ENCODE measurements at regions not wholly inside any gene's neighbourhood (a gene's known extent, or its start where the extent isn't known, plus 50 kb on each side); places are given as distances from the start of the nearest gene placed in this dataset.

DNA sequence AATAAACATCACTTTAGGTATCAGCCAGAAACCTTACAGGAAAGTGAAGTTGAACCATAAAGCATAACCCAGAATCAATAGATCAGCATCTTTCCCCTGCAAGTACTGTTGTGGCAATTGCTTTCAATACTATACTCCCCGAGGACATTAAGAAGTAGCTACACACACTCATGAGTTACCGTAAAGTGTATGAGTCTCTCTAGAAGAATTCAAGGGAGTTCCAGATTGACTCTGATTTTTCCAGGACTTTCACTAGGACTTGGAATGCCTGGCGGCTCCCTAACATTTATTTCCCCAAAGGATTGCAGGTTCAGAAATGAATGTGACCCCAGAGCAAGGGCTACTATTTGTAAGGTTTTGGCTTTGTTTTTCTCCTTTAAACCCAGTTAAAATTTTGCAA lies 465.4 kb upstream of the MDGA2 start:
- in situ Hi-C loops (cut with MboI; ENCODE audit: low pct_unique_long_range_greater_than_20kb, low sequenced_read_pairs, unreplicated experiment), result no loop called here
- DNase-seq (ENCODE audit: low spot score), result no peak
- no peak for TF ChIP-seq CTCF (IDR thresholded peaks at IDR 0.05; ENCODE audit: extremely low read depth, insufficient read depth, missing control alignments)

GRCh38 chr14:48129472-48129871 lies 454.1 kb upstream of the MDGA2 start:
- no peak for DNase-seq (ENCODE audit: low spot score)
- in situ Hi-C loops (cut with MboI; ENCODE audit: low pct_unique_long_range_greater_than_20kb, low sequenced_read_pairs, unreplicated experiment), result no loop called here
- no peak for TF ChIP-seq CTCF (IDR thresholded peaks at IDR 0.05; ENCODE audit: extremely low read depth, insufficient read depth, missing control alignments)

DNA sequence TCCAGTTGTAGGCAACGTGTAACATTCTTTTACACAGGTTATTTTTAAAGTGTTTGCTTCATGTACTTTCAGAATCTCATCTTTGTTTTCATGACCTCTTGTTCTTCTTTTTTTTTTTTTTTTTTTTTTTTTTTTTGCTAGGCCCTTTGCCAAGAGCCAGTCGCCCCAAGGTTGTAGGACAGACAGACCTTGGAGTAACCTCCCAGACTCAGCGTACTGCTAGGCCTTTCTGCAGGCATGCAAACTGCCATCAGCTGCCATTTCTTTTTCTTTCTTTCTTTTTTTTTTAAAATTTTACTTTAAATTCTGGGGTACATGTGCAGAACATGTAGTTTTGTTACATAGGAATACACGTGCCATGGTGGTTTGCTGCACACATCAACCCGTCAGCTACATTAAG lies 452.3 kb upstream of the MDGA2 start:
- DNase-seq (ENCODE audit: low spot score), result no peak
- no peak for TF ChIP-seq CTCF (IDR thresholded peaks at IDR 0.05; ENCODE audit: extremely low read depth, insufficient read depth, missing control alignments)
- in situ Hi-C loops (cut with MboI; ENCODE audit: low pct_unique_long_range_greater_than_20kb, low sequenced_read_pairs, unreplicated experiment), result no loop called here

DNA sequence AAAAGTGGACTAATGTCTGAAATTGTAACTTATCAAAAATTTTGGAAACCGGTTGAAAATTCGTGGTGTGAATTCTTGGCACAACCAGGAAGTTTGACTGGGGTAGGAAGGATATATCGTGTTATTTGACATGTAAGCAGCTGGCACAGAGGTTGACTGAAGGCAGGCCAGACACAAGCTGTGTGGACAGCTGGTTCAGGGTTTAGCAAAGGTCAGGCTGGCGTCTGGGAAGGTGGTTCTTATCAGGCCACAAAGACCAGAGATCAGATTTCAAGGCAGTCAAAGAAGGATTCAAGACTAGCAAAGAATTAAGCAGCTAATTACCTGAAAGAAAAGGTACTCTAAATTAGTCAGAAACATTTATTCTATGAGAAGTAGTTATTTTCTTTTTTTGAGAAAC lies 450.2 kb upstream of the MDGA2 start:
- DNase-seq (ENCODE audit: low spot score), result no peak
- in situ Hi-C loops (cut with MboI; ENCODE audit: low pct_unique_long_range_greater_than_20kb, low sequenced_read_pairs, unreplicated experiment), result no loop called here
- no peak for TF ChIP-seq CTCF (IDR thresholded peaks at IDR 0.05; ENCODE audit: extremely low read depth, insufficient read depth, missing control alignments)

DNA sequence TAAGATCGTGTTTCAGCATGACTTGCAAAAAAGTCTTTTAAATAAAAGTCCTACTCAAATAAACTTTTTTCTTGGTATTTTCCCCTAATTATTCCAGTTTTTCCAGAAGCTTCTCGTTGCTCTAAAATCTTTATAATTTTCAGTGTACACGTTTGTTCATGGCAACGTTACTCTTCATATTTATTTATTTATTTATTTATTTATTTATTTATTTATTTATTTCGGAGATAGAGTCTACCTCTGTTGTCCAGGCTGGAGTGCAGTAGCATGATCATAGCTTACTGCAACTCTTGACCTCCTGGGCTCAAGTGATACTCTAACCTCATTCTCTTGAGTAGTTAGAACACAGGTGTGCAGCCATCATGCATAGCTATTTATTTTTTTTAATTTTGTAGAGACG lies 438.3 kb upstream of the MDGA2 start:
- no peak for TF ChIP-seq CTCF (IDR thresholded peaks at IDR 0.05; ENCODE audit: extremely low read depth, insufficient read depth, missing control alignments)
- in situ Hi-C loops (cut with MboI; ENCODE audit: low pct_unique_long_range_greater_than_20kb, low sequenced_read_pairs, unreplicated experiment), result no loop called here
- DNase-seq (ENCODE audit: low spot score), result no peak

DNA sequence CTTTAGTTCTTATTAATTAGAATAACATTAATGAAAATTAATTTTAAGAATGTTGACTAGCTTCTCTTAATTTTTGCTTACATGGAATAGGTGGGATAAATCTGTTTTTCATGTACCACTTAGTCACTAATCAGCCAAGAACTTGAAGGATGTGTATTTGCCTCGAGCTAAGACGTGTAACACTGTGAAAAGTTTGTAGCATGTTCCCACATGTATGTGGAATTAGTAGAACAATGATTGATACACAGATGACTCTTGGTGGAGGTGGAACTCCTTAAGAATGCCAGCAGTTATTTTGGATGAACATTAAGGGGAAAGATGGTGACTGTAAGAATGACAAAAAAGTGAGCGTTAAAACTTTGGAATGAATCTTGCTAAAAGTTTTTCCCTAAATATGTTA lies 435.7 kb upstream of the MDGA2 start:
- no peak for DNase-seq (ENCODE audit: low spot score)
- in situ Hi-C loops (cut with MboI; ENCODE audit: low pct_unique_long_range_greater_than_20kb, low sequenced_read_pairs, unreplicated experiment), result no loop called here
- TF ChIP-seq CTCF (IDR thresholded peaks at IDR 0.05; ENCODE audit: extremely low read depth, insufficient read depth, missing control alignments), result no peak

DNA sequence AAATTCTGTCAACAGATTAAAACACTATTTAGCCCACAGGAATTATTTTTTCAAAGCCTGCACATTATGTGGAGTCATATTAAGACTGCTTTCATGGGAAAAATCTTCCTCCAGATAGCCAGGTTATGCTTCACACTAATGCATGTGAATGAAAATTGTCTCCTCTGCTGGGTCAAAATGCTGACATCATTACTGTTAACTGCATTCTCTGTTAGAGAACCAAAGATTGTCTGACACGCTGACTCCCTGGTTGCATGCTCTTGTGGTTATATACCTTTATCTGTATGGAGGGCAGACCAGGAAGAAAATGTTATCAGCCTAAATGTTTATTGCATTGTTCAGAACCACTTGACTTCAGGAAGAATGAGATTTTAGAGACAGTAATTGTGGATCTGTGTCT lies 432.2 kb upstream of the MDGA2 start:
- no peak for TF ChIP-seq CTCF (IDR thresholded peaks at IDR 0.05; ENCODE audit: extremely low read depth, insufficient read depth, missing control alignments)
- DNase-seq (ENCODE audit: low spot score), result no peak

More for the DNA sequence above, 432.2 kb upstream of the MDGA2 start:
- in situ Hi-C loops (cut with MboI; ENCODE audit: low pct_unique_long_range_greater_than_20kb, low sequenced_read_pairs, unreplicated experiment), result no loop called here
